Hematopoietic multipotent progenitor cell treated with erythropoietin and hydrocortisone succinate and interleukin-3 and kit ligand, for 17 days (in vitro differentiated cells): ENCODE measurements at regions not wholly inside any gene's neighbourhood (a gene's known extent, or its start where the extent isn't known, plus 50 kb on each side); places are given as distances from the start of the nearest gene placed in this dataset.

Experiments
- DNase-seq: peaks from one replicate; pipeline ENCODE4 v3.0.0-alpha.2; 2015; ENCODE audit warnings: low spot score

GRCh38 chr5:135204151-135204600 is 170.1 kb upstream of the PITX1 start:
- peak; percentile 32 for DNase-seq

- DNase-seq, result peak; percentile 40
Measured at GRCh38 chr5:135203593-135204036, 169.6 kb upstream of the PITX1 start.

GRCh38 chr5:135203019-135203418 is 169.0 kb upstream of the PITX1 start:
- no peak for DNase-seq

- DNase-seq, result no peak
Measured at GRCh38 chr5:135199919-135200318, 165.9 kb upstream of the PITX1 start.

GRCh38 chr5:135196483-135196882 is 162.5 kb upstream of the PITX1 start:
- DNase-seq, result no peak

GRCh38 chr5:135195270-135195608 is 161.2 kb upstream of the PITX1 start:
- no peak for DNase-seq

GRCh38 chr5:135194573-135195269 is 160.7 kb upstream of the PITX1 start:
- no peak for DNase-seq

GRCh38 chr5:135194126-135194488 is 160.1 kb upstream of the PITX1 start:
- no peak for DNase-seq

- no peak for DNase-seq
Measured at GRCh38 chr5:135193213-135194125, 159.4 kb upstream of the PITX1 start.

GRCh38 chr5:135192351-135192750 is 158.3 kb upstream of the PITX1 start:
- DNase-seq, result peak; percentile 52

GRCh38 chr5:135191084-135191826 is 157.2 kb upstream of the PITX1 start:
- DNase-seq, result peak; percentile 75

- DNase-seq, result no peak
Measured at GRCh38 chr5:135190416-135191083, 156.5 kb upstream of the PITX1 start.

- DNase-seq, result no peak
Measured at GRCh38 chr5:135189024-135189423, 155.0 kb upstream of the PITX1 start.

GRCh38 chr5:135188233-135188914 is 154.3 kb upstream of the PITX1 start:
- DNase-seq, result no peak

GRCh38 chr5:135186662-135187522 is 152.9 kb upstream of the PITX1 start:
- DNase-seq, result no peak

GRCh38 chr5:135185481-135186065 is 151.5 kb upstream of the PITX1 start:
- DNase-seq, result no peak

- no peak for DNase-seq
Measured at GRCh38 chr5:135184646-135185045, 150.6 kb upstream of the PITX1 start.

GRCh38 chr5:135183464-135183863 is 149.4 kb upstream of the PITX1 start:
- DNase-seq, result no peak

- DNase-seq, result no peak
Measured at GRCh38 chr5:135182675-135183074, 148.6 kb upstream of the PITX1 start.

- DNase-seq, result no peak
Measured at GRCh38 chr5:135181653-135182052, 147.6 kb upstream of the PITX1 start.
